ENCODE measurements at regions not wholly inside any gene's neighbourhood (a gene's known extent, or its start where the extent isn't known, plus 50 kb on each side); places are given as distances from the start of the nearest gene placed in this dataset.

- H3K36me3 ChIP-seq (ENCODE audit: control insufficient read depth, insufficient read depth, low read length), result no peaks in the 10 kb centered on the region
- no peaks in the 10 kb centered on the region; the same call in 1 of the 2 replicates for H3K27me3 ChIP-seq (ENCODE audit: control insufficient read depth, insufficient read depth, low read length)
- no peak for TF ChIP-seq CTCF (IDR thresholded peaks at IDR 0.05; ENCODE audit: insufficient read depth, low read depth, low read length)
- DNase-seq (ENCODE audit: low read depth), result no peak
- ChIA-PET CTCF (interaction anchor here (1.3 to 7.8 kb wide), 12 partner anchors 11 to 650 kb away, joined by 4 to 96 read pairs (median 8); no protein-coding TSS in a partner anchor), POLR2A (no interaction called here)
- no peak overlapping the region for H3K4me3 ChIP-seq (ENCODE audit: low read depth, low read length)
Measured at GRCh38 chr14:71753976-71754375, 178.3 kb upstream of the RGS6 start.

GRCh38 chr14:71754422-71755095 lies 177.7 kb upstream of the RGS6 start:
- Histone ChIP-seq H3K4me3 (ENCODE audit: low read depth, low read length) (no peak overlapping the region), H3K36me3 (ENCODE audit: control insufficient read depth, insufficient read depth, low read length) (no peaks in the 10 kb centered on the region), H3K27me3 (ENCODE audit: control insufficient read depth, insufficient read depth, low read length) (no peaks in the 10 kb centered on the region; the same call in 1 of the 2 replicates)
- ChIA-PET POLR2A (no interaction called here), CTCF (interaction anchor here (1.0 to 7.8 kb wide), 5 partner anchors 12 to 650 kb away, joined by 3 to 96 read pairs (median 21); no protein-coding TSS in a partner anchor)
- DNase-seq (ENCODE audit: low read depth), result no peak
- no peak for TF ChIP-seq CTCF (IDR thresholded peaks at IDR 0.05; ENCODE audit: insufficient read depth, low read depth, low read length)

- TF ChIP-seq CTCF (IDR thresholded peaks at IDR 0.05; ENCODE audit: insufficient read depth, low read depth, low read length), result no peak
- Histone ChIP-seq H3K4me3 (ENCODE audit: low read depth, low read length) (no peak overlapping the region), H3K36me3 (ENCODE audit: control insufficient read depth, insufficient read depth, low read length) (no peaks in the 10 kb centered on the region), H3K27me3 (ENCODE audit: control insufficient read depth, insufficient read depth, low read length) (no peaks in the 10 kb centered on the region; the same call in 1 of the 2 replicates)
- ChIA-PET POLR2A (no interaction called here), CTCF (no interaction called here)
- DNase-seq (ENCODE audit: low read depth), result no peak
Measured at GRCh38 chr14:71758229-71758951, 173.8 kb upstream of the RGS6 start.

DNA sequence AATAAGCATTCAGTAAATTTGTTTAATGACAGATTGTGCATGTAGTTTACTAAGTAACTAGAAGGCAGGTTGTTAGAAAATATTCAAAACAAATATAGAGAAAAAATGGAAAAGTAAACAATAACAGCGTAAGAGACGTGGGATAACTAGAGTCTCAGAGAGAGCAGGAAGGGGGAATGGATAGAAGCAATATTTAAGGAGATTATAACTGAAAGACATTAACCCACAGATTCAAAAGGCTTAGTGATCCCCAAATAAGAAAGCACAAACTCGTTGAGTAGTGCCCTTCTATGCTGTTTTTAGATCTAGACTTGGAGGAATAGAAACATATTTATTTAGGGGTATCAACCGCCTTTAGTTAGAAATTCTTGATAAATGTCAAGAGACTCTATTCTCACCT lies 169.7 kb upstream of the RGS6 start:
- Histone ChIP-seq H3K4me3 (ENCODE audit: low read depth, low read length) (no peak overlapping the region), H3K27me3 (ENCODE audit: control insufficient read depth, insufficient read depth, low read length) (no peaks in the 10 kb centered on the region; the same call in none of the 2 replicates), H3K36me3 (ENCODE audit: control insufficient read depth, insufficient read depth, low read length) (no peaks in the 10 kb centered on the region)
- DNase-seq (ENCODE audit: low read depth), result no peak
- POLR2A ChIA-PET, result no interaction called here
- TF ChIP-seq CTCF (IDR thresholded peaks at IDR 0.05; ENCODE audit: insufficient read depth, low read depth, low read length), result no peak
- CTCF ChIA-PET, result interaction anchor here (1.2 kb wide), 1 partner anchor 10 kb away, joined by 3 read pairs; no protein-coding TSS in a partner anchor

GRCh38 chr14:71764701-71765382 lies 167.4 kb upstream of the RGS6 start:
- Histone ChIP-seq H3K4me3 (ENCODE audit: low read depth, low read length) (no peak overlapping the region), H3K27me3 (ENCODE audit: control insufficient read depth, insufficient read depth, low read length) (no peaks in the 10 kb centered on the region; the same call in 1 of the 2 replicates), H3K36me3 (ENCODE audit: control insufficient read depth, insufficient read depth, low read length) (no peaks in the 10 kb centered on the region)
- CTCF ChIA-PET, result interaction anchor here (0.8 to 4.1 kb wide), 2 partner anchors 12 to 17 kb away, joined by 4 to 9 read pairs; no protein-coding TSS in a partner anchor
- no peak for DNase-seq (ENCODE audit: low read depth)
- POLR2A ChIA-PET, result no interaction called here
- TF ChIP-seq CTCF (IDR thresholded peaks at IDR 0.05; ENCODE audit: insufficient read depth, low read depth, low read length), result no peak

Data from BJ (cell line).